Ammon's horn (tissue), 1 donor: ENCODE measurements at regions not wholly inside any gene's neighbourhood (a gene's known extent, or its start where the extent isn't known, plus 50 kb on each side); places are given as distances from the start of the nearest gene placed in this dataset.
"Not testable (repeated sequence)": the region's sequence is repeated elsewhere in the genome, so short reads cannot be mapped to it uniquely, and the experiment has no call there.

ENCODE experiments used
- DNase-seq: peaks from one replicate; pipeline ENCODE4 v3.0.0-alpha.2; 2016; ENCODE audit warnings: low spot score

GRCh38 chr5:23977997-23978396 is 470.6 kb downstream of the PRDM9 start:
- no peak for DNase-seq

DNA sequence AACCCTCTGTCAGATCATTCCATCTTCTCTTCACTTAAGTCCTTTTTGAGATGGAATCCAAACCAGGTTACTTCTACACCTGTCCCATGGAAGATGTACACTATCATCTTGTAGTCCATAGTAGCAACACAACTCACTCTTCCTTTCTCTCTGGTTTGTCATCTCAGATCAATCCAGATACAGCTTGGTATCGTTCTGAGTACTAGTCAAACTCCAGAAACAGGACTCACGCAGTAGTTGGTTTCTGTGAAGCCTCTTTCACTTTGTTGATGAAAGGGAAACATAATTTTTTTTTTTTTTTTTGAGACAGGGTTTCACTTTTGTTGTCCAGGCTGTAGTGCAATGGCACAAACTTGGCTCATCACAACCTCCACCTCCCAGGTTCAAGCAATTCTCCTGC is 484.0 kb downstream of the PRDM9 start:
- DNase-seq = no peak

DNA sequence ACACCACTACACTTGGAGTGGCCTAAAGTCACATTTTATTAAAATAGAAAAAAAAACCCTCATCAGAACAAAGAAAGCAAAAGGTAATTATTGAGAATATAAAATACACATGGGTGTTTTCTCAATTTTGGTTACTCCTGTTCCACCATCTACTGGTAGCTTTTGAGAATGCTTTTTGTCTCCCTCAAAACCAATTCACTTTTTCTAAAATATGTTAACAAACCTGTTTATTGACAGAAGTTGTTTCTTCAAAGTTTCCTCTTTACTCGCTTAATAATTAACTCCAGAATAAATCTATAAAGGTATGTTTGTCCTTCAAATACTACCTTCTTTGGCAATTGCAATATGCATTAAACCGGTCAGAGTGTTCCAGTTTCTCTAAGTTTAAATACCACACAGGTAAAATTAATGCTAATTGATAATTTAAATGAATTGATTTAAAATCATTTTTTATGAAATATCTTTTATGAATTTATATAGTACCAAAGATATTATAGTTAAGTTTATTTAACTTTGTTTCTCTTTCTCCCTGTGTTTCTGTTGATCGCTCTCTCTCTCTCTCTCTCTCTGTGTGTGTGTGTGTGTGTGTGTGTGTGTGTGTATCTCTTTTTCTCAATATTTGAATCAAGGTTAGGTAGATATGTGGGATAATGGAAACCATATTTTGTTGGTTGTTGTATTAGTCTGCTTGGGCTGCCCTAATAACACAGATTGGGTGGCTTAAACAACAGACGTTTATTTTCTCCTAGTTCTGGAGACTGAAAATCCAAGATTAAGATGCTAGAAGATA is 487.4 kb downstream of the PRDM9 start:
- no peak for DNase-seq

GRCh38 chr5:23996525-23996924 is 489.1 kb downstream of the PRDM9 start:
- no peak for DNase-seq

DNA sequence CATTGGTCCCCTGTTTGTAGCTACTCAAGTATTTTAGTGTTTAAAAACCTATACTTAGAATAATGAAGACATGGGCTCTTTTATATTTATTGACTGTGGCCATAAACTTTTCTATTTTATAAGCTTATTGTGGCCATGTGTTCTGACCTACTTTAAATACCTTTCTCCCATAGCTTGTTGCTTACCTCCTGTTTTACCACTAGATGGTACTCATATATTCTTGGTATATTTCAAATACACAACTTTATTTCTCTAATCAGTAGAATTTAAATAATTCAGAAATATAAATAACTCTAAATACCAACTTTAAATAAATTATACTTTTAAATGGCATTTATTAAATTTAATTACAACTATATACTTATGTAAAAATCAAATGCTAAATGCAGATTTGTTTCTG is 498.0 kb downstream of the PRDM9 start:
- no peak for DNase-seq

GRCh38 chr5:24017710-24018109 is 510.3 kb downstream of the PRDM9 start:
- not testable (repeated sequence) for DNase-seq

DNA sequence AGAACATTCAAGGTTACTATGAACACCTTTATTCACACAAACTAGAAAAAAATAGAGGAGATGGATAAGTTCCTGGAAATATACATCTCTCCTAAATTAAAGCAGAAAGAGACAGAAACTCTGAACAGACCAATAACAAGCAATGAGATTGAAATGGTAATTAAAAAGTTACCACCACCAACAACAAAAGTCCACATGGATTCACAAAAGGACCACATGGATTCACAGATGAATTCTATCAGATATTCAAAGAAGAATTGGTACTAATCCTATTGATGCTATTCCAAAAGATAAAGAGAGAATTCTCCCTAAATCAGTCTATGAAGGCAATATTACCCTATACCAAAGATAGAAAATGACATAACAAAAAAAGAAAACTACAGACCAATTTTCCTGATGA is 518.9 kb downstream of the PRDM9 start:
- no peak for DNase-seq

DNA sequence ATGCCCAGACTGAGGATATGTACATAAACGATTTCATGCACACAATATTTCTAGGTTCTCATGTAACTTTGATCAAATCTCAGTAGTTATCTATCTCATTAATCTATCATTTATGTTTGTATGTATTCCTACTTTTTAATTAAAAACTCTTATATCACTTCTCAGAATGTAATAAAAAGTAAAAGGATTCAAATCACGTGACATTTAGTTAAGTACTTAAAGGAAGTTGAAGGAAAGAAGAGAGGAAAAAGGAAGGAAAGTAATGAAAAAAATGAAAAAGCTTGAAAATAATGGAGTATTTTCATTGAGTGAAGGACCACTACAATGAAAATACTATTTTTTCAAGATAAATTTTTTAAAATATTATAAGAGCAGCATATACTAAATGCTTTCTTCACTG is 535.3 kb downstream of the PRDM9 start:
- no peak for DNase-seq

DNA sequence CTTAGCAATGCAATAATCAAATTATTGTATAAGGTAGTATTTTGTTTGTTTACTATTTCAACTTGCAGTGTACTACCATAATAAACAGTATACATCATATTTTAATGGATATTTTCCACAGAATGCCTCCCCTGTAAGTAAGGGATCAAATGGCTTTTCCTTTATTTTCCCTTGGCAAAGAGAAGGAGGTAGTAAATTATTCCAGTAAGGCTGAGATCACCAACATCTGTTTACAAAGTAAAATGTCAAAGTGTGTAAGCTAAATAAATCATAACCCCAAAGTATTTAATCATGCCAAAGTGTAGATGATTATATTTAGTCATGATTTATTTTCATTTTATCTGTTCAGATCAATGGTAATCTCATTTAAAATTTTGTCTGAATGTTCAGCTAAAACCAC is 537.6 kb downstream of the PRDM9 start:
- no peak for DNase-seq

DNA sequence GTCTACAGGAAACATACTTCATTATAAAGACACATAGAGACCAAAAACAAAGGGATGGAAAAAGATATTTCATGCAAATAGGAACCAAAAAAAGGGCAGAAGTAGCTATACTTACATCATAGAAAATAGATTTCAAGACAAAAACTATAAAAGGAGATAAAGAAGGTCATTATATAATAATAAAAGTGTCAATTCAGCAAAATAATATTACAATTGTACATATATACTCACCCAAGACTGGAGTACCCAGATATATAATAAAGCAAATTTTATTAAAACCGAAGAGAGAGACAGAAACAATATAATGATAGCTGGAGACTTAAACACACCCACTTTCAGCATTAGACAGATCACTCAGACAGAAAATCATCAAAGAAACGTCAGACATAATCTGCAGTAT is 546.3 kb downstream of the PRDM9 start:
- DNase-seq = no peak

- DNase-seq = no peak
Observed at GRCh38 chr5:24059006-24059405, 551.6 kb downstream of the PRDM9 start.

GRCh38 chr5:24059716-24060115 is 552.3 kb downstream of the PRDM9 start:
- DNase-seq = no peak

- no peak for DNase-seq
Observed at GRCh38 chr5:24065779-24066178, 558.4 kb downstream of the PRDM9 start.

DNA sequence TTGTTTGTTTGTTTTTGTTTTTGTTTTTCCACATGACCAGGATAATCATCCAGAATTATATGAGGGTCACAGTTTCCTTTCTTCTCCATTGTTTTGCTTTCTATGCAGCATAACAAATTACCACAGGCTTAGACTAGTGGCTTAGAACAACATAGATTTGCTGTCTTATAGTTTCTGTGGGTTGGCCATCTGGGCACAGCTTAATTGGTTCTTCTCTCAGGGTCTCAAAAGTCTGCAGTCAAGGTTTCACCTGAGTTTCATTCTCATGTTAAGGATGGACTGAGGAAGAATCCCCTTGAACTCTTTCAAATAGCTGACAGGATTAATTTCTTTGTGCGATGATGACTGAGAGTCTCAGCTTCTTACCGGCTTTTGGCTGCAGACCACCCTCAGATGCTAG is 559.8 kb downstream of the PRDM9 start:
- no peak for DNase-seq

DNA sequence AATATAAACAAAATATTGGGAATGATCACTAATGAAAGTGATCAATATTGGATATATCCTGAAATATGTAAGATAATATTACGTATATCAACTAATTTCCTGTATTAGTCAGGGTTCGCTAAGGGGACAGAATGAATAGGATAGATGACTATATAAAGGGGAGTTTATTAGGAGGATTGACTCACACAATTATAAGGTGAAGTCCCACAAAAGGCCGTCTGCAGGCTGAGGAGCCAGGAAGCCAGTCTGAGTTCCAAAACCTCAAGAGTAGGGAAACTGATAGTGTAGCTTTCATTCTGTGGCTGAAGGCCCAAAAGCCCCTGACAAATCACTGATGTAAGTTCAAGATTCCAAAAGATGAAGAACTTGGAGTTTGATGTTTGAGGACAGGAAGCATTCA is 561.1 kb downstream of the PRDM9 start:
- no peak for DNase-seq

DNA sequence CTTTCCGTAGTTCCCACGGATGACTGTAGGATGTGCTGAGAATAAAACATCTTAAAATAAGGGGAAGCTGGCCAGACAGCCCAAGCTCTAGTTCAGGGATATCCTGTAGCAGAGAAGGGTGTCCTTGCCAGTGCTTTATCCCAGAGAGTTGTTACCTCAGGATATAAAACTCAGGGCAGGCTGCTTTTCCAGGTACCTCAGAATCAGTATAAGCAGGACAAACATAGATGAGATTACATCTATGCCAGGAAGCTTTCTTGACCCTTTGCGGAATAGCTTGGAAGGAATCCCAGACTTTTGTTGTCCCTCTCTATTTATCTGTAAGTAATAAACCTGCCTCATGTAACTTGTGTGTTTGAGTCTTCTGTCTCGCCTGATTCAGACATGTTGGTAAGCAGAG is 565.7 kb downstream of the PRDM9 start:
- DNase-seq = no peak

- peak; percentile 4 for DNase-seq
Observed at GRCh38 chr5:24080046-24080445, 564.7 kb downstream of the CDH10 start.

DNA sequence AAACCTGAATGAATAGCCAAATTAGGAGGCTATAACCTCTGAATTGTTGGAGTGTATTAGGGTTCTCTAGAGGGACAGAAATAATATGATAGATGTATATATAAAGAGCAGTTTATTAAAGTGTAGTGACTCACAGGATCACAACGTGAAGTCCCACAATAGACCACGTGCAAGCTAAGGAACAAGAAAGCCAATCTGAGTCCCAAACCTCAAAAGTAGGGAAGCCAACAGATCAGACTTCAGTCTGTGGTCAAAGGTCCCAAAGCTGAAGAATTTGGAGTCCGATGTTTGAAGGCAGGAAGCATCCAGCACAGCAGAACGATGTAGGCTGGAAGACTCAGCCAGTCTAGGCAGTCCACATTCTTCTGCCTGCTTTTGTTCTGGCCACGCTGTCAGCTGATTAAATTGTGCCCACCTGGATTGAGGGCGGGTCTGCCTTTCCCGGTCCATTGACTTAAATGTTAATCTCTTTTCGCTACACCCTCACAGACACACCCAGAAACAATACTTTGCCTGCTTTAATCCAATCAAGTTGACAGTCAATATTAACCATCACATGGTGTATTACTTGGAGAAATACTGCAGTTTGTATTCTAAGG is 550.6 kb downstream of the CDH10 start:
- no peak for DNase-seq

DNA sequence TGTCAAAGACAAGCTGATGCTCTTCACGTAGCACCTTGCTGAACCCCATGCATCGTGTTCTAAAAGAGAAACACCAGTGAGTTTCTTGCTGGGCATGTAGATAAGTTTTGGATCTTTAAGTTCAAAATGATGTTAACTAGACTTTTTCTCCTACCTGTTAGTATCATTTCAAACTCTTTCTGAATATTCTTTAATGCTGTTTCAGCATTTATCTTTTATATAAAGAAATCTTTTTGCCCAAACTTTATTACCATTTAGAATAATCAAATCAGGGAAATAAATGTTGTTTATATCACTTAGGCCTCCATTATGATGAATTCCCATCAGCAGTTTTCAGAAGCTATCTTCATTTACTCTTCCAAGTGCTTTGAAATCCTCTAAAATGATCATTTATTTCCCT is 542.8 kb downstream of the CDH10 start:
- no peak for DNase-seq

DNA sequence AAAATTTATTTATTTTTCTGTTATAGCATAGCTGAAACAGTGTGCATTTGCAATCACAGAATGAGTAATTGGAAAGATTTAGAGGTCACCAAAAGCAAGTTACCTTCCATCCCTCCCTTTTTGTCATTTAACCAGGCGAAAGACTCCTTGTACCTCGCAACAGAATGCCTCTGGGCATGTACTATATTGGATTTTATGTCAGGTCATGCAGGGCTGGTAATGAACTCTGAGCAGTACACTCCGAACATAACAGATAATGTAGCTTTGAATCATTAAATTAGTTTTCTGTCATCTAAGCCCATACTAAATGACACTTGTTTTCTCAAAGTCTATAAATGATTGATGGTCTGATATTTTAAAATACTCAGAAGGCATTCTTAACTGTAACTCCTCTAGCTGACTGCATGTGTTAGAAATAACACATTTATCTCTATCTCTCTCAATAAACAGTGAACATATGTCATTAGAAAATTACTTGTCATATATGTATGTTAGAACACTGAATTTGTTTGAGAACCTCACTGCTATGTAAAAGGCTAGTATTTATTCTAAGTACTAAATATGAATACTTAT is 541.2 kb downstream of the CDH10 start:
- no peak for DNase-seq

DNA sequence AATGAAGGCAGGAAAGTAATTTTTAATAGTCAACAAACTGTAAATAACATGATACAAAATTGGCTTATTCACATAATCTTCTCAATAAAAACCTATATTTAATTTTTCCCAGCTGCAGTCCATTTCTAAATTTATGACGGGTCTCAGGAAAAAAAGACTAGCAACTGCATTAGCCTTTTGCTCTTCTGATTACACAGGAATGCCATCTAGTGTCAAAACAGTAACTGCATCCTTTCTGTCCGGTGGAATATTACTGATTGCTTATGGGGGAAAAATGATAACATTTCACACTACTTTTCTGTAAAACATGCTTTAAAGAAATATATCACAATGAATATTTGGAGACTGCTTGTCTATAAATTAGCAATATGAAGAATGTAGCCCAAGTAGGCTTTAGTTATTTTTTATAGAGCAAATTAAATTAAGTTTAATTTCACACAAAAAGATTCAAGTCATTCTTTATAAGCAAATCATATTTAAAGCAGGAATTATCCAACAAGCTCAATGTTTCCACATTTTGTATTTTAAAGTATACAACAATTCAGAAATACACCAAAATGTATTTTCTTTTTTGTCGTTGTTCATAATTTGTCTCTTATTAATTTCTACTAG is 534.7 kb downstream of the CDH10 start:
- DNase-seq = peak; percentile 48

- peak; percentile 4 for DNase-seq
Observed at GRCh38 chr5:24112420-24112819, 532.4 kb downstream of the CDH10 start.

DNA sequence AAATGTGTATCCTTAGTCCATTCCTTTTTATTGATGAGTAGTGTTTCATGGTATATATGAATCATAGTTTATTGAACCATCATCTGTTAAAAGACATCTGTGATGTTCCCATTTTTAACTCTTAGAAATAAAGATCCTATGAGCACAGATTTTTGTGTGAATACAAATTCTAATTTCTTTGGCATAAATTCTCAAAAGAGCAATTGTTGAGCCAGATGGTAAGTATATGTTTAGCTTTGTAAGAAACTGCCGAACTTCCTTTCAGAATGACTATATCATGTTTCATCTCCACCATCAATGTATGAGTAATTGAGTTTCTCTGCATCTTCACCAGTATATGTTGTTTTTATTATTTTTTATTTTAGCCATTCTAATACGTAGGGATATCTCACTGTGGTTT is 526.4 kb downstream of the CDH10 start:
- DNase-seq = no peak
